Natural killer cell treated with Interleukin-12 subunit alpha and Interleukin-12 subunit beta and Interleukin-15 and Interleukin-18, amount 100 ng/mL, for 72 hours (primary cell): ENCODE measurements at regions not wholly inside any gene's neighbourhood (a gene's known extent, or its start where the extent isn't known, plus 50 kb on each side); places are given as distances from the start of the nearest gene placed in this dataset.

Source experiments
- ATAC-seq, 2 donors: fragments of 150-1000 bp; cut with Tn5 transposase in 1 of 2; sonication (Bioruptor Pico), chemical (Tn5 transposase) in 1 of 2; 2 replicates each; pipeline ENCODE4 v1.10.0; 2021
- DNase-seq: peaks from one replicate; pipeline ENCODE4 v3.0.0; 2022; ENCODE audit warnings: low spot score
- H3K27ac Mint-ChIP-seq, 2 donors: 1 replicate in 1 of 2; 2 replicates in 1 of 2; pipeline ENCODE4 v1.8.0; 2022; ENCODE audit warnings: mixed read lengths in 2 of 2, mild to moderate bottlenecking in 1 of 2, moderate library complexity in 1 of 2
- H3K27me3 Mint-ChIP-seq, 2 donors: 1 replicate in 1 of 2; 2 replicates in 1 of 2; pipeline ENCODE4 v1.8.0; 2022; ENCODE audit warnings: mixed read lengths in 2 of 2
- H3K36me3 Mint-ChIP-seq: one replicate; pipeline ENCODE4 v1.8.0; 2022; ENCODE audit warnings: mixed read lengths
- H3K4me1 Mint-ChIP-seq, 2 donors: 1 replicate in 1 of 2; 2 replicates in 1 of 2; pipeline ENCODE4 v1.8.0; 2022; ENCODE audit warnings: low read depth in 2 of 2, mixed read lengths in 2 of 2, mild to moderate bottlenecking in 1 of 2
- H3K4me3 Mint-ChIP-seq: one replicate; pipeline ENCODE4 v1.8.0; 2022; ENCODE audit warnings: mixed read lengths
- H3K9me3 Mint-ChIP-seq: 2 replicates; pipeline ENCODE4 v1.8.0; 2022; ENCODE audit warnings: mixed read lengths

- Mint-ChIP-seq H3K27me3 (peaks cover 0 to 7% of the 10 kb centered on the region in 2 donors), H3K27ac (no peak overlapping the region), H3K4me1 (peaks cover 2 to 5% of the 10 kb centered on the region in 2 donors), H3K4me3 (no peak overlapping the region), H3K9me3 (no peaks in the 10 kb centered on the region), H3K36me3 (peaks cover 12% of the 10 kb centered on the region)
- ATAC-seq (no peak), DNase-seq (no peak)
These were observed 126.0 kb downstream of the BTG1 start for GRCh38 chr12:92019491-92020277.

DNA sequence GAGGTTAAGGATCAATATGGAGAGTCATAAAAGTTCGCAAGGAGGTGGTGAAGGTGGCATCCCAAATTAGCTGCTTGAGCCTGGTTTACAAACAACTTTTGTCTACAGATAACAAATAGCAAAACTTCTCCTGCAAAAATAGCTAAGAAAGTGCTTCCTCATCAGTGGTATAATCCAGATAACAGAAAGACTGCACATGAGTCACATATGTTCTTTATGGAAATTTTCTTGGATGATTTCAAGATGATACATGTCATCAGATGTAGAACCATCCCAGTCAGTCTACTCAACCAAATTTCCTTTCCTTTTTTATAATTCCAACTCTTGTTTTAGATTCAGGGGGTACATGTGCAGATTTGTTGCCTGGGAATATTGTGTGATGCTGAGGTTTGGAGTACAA, 133.0 kb downstream of the BTG1 start:
- Mint-ChIP-seq H3K9me3 (no peaks in the 10 kb centered on the region), H3K4me1 (peaks cover 3 to 5% of the 10 kb centered on the region in 2 donors), H3K36me3 (peaks cover 6% of the 10 kb centered on the region), H3K27me3 (no peaks in the 10 kb centered on the region), H3K27ac (no peak overlapping the region), H3K4me3 (no peak overlapping the region)
- no peak for DNase-seq
- no peak for ATAC-seq

DNA sequence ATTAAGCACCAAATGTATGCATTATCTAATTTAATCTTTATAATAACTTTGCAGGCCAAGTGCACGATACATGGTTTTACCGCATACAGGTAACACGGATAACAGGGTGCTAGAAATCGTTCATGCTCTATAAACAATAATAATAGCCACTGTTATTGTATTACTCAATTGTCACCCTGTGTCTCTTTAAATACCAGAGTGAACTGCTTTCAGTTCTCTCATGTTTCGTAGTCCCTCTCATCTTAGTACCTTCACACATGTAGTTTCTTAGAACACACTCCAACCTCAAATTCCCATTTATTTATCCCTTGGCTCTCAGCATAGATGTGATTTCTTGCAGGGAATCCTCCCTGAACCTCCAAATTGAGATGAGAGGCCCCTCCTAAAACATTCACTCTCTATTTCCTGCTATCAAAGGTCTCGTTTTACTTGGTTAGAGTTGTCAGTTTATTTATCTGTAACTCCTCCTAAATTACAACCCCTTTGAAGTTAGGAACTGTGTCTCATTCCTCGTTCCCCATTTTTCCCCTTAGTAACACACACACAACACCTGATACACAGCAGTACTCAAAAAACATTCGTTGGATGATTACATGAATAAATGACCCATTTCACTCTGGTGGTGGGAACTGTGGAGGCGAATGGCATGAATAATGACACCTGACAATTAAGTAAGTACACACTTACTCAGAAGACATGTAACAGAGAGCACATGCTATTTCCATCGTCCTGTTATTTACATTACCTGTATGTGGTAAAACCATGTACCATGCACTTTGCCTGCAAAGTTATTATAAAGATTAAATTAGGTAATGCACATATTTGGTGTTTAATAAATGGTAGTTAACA, 134.6 kb downstream of the BTG1 start:
- Mint-ChIP-seq H3K9me3 (no peaks in the 10 kb centered on the region), H3K27ac (no peak overlapping the region), H3K4me1 (peaks cover 0 to 3% of the 10 kb centered on the region in 2 donors), H3K27me3 (no peaks in the 10 kb centered on the region), H3K36me3 (no peaks in the 10 kb centered on the region), H3K4me3 (no peak overlapping the region)
- ATAC-seq (no peak), DNase-seq (no peak)

DNA sequence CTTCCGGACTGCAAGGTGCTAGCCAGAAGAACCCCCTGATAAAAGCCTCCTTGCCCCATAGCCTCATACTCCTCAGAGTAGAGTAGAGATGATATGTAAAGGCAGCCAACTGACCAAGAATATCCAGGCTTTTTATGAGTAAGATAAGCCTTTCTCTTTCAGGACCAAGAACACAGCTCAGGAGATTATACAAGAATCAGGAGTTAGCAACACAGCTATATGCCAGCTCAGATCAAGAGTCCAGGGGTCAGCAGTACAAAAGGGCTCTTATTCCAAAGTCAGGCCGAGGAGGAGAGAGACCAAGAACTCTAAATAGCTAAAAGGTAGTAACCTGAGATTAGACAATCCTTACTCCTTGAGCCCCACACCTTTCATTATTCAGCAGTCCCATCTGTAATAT, 135.3 kb downstream of the BTG1 start:
- DNase-seq: no peak
- Mint-ChIP-seq H3K9me3 (no peaks in the 10 kb centered on the region), H3K27me3 (no peaks in the 10 kb centered on the region), H3K27ac (no peak overlapping the region), H3K36me3 (no peaks in the 10 kb centered on the region), H3K4me1 (peaks cover 0 to 3% of the 10 kb centered on the region in 2 donors), H3K4me3 (no peak overlapping the region)
- no peak for ATAC-seq

DNA sequence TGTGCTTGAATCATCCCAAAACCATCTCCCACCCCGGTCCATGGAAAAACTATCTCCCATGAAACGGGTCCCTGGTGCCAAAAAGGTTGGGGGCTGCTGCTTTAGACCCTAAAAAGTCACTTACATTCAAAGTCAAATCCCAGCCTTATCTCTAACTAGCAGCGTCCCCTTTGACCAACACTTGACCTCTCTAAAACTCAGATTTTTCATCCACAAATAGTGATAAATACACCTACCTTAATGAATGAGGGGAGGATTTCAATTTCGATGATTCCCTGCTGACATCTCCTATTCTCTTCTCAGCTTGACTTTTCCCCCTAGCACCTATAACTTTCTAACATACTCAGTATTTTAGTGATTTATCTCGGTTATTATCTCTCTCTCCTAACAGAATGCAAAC, 137.3 kb downstream of the BTG1 start:
- H3K4me1 Mint-ChIP-seq: peaks cover 0 to 5% of the 10 kb centered on the region in 2 donors
- H3K9me3 Mint-ChIP-seq: peaks cover 2% of the 10 kb centered on the region
- DNase-seq (no peak), ATAC-seq (no peak)
- no peak overlapping the region for H3K4me3 Mint-ChIP-seq
- H3K27ac Mint-ChIP-seq: no peak overlapping the region
- no peaks in the 10 kb centered on the region for H3K36me3 Mint-ChIP-seq
- H3K27me3 Mint-ChIP-seq: no peaks in the 10 kb centered on the region

GRCh38 chr12:92007787-92008186, 137.9 kb downstream of the BTG1 start:
- Mint-ChIP-seq H3K9me3 (peaks cover 2% of the 10 kb centered on the region), H3K4me1 (peaks cover 0 to 5% of the 10 kb centered on the region in 2 donors), H3K27ac (no peak overlapping the region), H3K27me3 (no peaks in the 10 kb centered on the region), H3K4me3 (no peak overlapping the region), H3K36me3 (no peaks in the 10 kb centered on the region)
- ATAC-seq (no peak), DNase-seq (no peak)

- Mint-ChIP-seq H3K4me3 (no peak overlapping the region), H3K27me3 (no peaks in the 10 kb centered on the region), H3K9me3 (peaks cover 10% of the 10 kb centered on the region), H3K27ac (no peak overlapping the region), H3K36me3 (peaks cover 3% of the 10 kb centered on the region), H3K4me1 (peaks cover 20 to 23% of the 10 kb centered on the region in 2 donors)
- ATAC-seq (no peak), DNase-seq (no peak)
These were observed 141.9 kb downstream of the BTG1 start for GRCh38 chr12:92003701-92004100.

DNA sequence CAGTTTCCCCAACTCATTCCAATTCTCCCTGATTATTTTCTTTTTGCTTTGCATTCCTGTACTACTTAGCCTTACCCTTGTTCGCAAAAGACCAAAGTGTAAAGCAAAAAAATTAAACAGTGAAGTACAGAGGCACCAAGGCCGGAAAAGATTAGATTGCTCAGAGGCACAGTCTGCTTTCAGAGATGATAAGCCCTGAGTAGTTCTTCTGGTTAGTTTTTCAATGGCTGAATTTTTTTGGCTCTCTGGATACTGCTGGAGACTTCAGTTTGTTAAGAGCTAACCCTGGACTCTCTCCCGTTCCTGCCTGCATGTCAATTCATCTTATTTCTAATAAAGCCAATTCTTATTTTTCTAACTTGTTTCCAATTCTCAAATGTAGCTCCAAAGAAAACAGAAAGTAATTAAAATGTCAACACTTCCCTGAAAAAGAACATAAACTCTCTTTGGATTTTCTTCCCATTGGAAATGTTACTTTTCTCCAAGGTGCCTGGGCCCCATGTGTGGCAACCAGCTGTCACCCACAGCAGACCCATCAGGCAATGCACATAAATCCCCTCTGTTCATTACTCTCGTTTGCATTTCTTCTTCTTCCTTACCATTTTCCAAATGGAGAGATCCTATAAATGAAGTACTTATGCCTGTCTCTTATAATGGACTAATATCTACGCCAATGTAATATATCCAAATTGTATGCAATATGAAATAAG, 142.8 kb downstream of the BTG1 start:
- H3K36me3 Mint-ChIP-seq: peaks cover 10% of the 10 kb centered on the region

GRCh38 chr12:92002195-92002649, 143.4 kb downstream of the BTG1 start:
- Mint-ChIP-seq H3K9me3 (peaks cover 10% of the 10 kb centered on the region), H3K36me3 (peaks cover 10% of the 10 kb centered on the region), H3K27ac (no peak overlapping the region), H3K27me3 (no peaks in the 10 kb centered on the region), H3K4me3 (no peak overlapping the region), H3K4me1 (peaks cover 23 to 30% of the 10 kb centered on the region in 2 donors)
- DNase-seq: no peak
- no peak for ATAC-seq

More for the DNA sequence above, 142.8 kb downstream of the BTG1 start:
- peaks cover 23 to 30% of the 10 kb centered on the region in 2 donors for H3K4me1 Mint-ChIP-seq
- H3K9me3 Mint-ChIP-seq: peaks cover 10% of the 10 kb centered on the region
- ATAC-seq (no peak), DNase-seq (no peak)
- H3K4me3 Mint-ChIP-seq: no peak overlapping the region
- no peaks in the 10 kb centered on the region for H3K27me3 Mint-ChIP-seq
- no peak overlapping the region for H3K27ac Mint-ChIP-seq

DNA sequence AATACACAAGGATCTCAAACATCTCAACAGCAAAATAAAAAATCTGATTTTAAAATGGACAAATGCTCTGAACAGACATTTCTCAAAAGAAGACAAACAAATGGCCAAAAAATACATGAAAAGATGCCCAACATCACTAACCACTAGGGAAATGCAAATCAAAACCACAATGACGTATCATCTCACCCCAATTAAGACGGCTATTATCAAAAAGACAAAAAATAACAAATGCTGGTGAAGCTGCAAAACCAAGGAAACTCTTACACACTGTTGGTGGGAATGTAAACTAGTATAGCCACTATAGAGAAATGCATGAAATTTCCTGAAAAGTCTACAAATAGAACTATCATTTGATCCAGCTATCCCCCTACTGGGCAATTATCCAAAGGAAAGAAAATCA, 145.0 kb downstream of the BTG1 start:
- peaks cover 10% of the 10 kb centered on the region for H3K36me3 Mint-ChIP-seq
- no peak for DNase-seq

DNA sequence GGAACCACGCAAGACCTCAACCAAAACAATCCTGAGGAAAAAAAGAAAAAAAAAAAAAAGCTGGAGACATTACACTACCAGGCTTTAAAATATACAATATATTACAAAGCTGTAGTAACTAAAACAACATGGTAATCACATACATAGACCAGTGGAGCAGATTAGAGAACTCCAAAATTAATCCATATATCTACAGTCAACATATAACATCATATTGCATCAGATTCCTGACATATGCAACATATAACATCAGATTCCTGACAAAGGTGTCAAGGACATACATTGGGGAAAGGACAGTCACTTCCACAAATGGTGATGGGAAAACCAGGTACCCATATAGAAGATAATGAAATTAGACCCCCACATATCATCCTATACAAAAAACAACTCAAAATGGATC, 145.8 kb downstream of the BTG1 start:
- ATAC-seq (no peak), DNase-seq (no peak)
- H3K9me3 Mint-ChIP-seq: peaks cover 10% of the 10 kb centered on the region
- peak overlapping the region; percentile 29 for H3K4me3 Mint-ChIP-seq
- H3K36me3 Mint-ChIP-seq: peaks cover 10% of the 10 kb centered on the region
- no peaks in the 10 kb centered on the region for H3K27me3 Mint-ChIP-seq
- peak overlapping the region; percentile 16 to 29 for H3K27ac Mint-ChIP-seq
- peaks cover 23 to 30% of the 10 kb centered on the region in 2 donors for H3K4me1 Mint-ChIP-seq

More for the DNA sequence above, 145.0 kb downstream of the BTG1 start:
- peak overlapping the region; percentile 16 to 29 for H3K27ac Mint-ChIP-seq
- no peaks in the 10 kb centered on the region for H3K27me3 Mint-ChIP-seq
- peaks cover 10% of the 10 kb centered on the region for H3K9me3 Mint-ChIP-seq
- H3K4me1 Mint-ChIP-seq: peaks cover 23 to 30% of the 10 kb centered on the region in 2 donors
- peak overlapping the region; percentile 29 for H3K4me3 Mint-ChIP-seq
- peak in 1 of 2 donors; percentile 36 for ATAC-seq

DNA sequence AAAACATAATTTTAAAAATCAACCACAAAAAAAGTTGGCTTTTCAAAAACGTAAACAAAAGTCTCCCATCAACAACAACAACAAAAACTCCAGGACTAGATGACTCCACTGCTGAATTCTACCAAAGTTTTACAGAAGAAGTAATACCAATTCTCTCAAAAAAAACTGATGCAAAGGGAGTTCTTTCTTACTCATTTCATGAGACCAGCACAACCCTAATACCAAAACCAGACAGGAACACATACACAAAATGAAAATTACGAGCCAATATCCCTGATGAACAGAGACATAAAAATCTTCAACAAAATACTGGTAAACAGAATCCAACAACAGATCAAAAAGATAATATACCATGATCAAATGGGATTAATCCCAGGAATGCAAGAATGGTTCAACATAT, 147.3 kb downstream of the BTG1 start:
- H3K4me1 Mint-ChIP-seq: peaks cover 23 to 33% of the 10 kb centered on the region in 2 donors
- peak overlapping the region; percentile 23 for H3K4me3 Mint-ChIP-seq
- H3K27me3 Mint-ChIP-seq: no peaks in the 10 kb centered on the region
- DNase-seq: no peak
- H3K9me3 Mint-ChIP-seq: peaks cover 8% of the 10 kb centered on the region
- peak in 1 of 2 donors; percentile 43 for ATAC-seq
- H3K36me3 Mint-ChIP-seq: peaks cover 10% of the 10 kb centered on the region
- no peak overlapping the region for H3K27ac Mint-ChIP-seq

DNA sequence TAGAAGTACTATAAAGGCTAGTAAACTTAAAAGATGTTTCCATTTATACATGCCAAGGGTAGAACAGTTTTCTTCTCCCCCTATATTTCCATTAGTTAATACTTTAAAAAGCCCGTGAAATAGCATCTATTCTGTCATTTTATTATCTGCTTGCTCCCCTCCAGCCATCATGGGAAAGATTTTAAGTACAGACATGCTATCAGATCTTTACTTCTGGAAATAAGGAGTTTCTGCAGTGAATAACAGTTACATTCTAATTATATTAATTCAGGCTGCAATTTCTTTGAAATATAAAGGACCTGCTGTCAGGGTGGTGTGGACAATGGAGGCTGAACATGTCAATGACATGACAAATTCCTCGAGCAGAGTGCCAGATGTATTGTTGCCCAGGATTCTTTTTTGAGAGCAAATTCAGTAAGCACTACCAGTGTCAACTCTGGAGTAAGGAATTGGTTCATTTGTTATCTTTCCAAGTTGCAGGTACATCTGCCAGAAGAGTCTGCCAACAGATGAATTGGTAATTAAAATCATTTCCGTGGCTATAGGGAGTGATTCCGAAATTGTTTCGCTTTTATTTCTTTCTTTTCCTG, 151.3 kb downstream of the BTG1 start:
- Mint-ChIP-seq H3K9me3 (no peaks in the 10 kb centered on the region), H3K4me1 (peaks cover 11 to 22% of the 10 kb centered on the region in 2 donors), H3K27ac (no peak overlapping the region), H3K36me3 (peaks cover 10% of the 10 kb centered on the region), H3K4me3 (no peak overlapping the region), H3K27me3 (no peaks in the 10 kb centered on the region)
- no peak for ATAC-seq
- DNase-seq: no peak
